Endodermal cell (in vitro differentiated cells): ENCODE measurements at regions not wholly inside any gene's neighbourhood (a gene's known extent, or its start where the extent isn't known, plus 50 kb on each side); places are given as distances from the start of the nearest gene placed in this dataset.

Source experiments
- DNase-seq: peaks from one replicate; pipeline ENCODE4 v3.0.0-alpha.2; 2017
- H3K27ac ChIP-seq: 2 replicates; pipeline ENCODE4 v1.5.1; 2013; ENCODE audit warnings: mild to moderate bottlenecking, low read depth, low read length, moderate library complexity
- H3K27me3 ChIP-seq: 2 replicates; pipeline ENCODE4 v1.6.1; 2013; ENCODE audit warnings: mild to moderate bottlenecking, low read length, moderate library complexity; ENCODE audit not compliant: insufficient read depth, control insufficient read depth, poor library complexity, severe bottlenecking
- H3K36me3 ChIP-seq: 2 replicates; pipeline ENCODE4 v1.7.0; 2013; ENCODE audit warnings: mild to moderate bottlenecking, low read length, moderate library complexity; ENCODE audit not compliant: control insufficient read depth, insufficient read depth
- H3K4me1 ChIP-seq: one replicate; pipeline ENCODE4 v1.7.0; 2013; ENCODE audit warnings: low read length; ENCODE audit not compliant: control insufficient read depth, insufficient read depth
- H3K4me3 ChIP-seq: 2 replicates; pipeline ENCODE4 v1.5.1; 2013; ENCODE audit warnings: mild to moderate bottlenecking, low read length, moderate library complexity
- H3K9ac ChIP-seq: 2 replicates; pipeline ENCODE4 v1.6.1; 2013; ENCODE audit warnings: mild to moderate bottlenecking, low read length, moderate library complexity; ENCODE audit not compliant: poor library complexity, severe bottlenecking; ENCODE audit errors: extremely low read depth
- H3K9me3 ChIP-seq: 2 replicates; pipeline ENCODE4 v1.6.1; 2013; ENCODE audit warnings: mild to moderate bottlenecking, low read length, moderate library complexity; ENCODE audit not compliant: control insufficient read depth
- H3K27ac Mint-ChIP-seq: 2 replicates; pipeline ENCODE4 v1.8.0; 2020; ENCODE audit warnings: mixed read lengths
- H3K27me3 Mint-ChIP-seq: 2 replicates; pipeline ENCODE4 v1.8.0; 2021; ENCODE audit warnings: mild to moderate bottlenecking, mixed read lengths; ENCODE audit not compliant: insufficient read depth
- H3K36me3 Mint-ChIP-seq: 2 replicates; pipeline ENCODE4 v1.8.0; 2020; ENCODE audit warnings: low read depth, mixed read lengths
- H3K4me1 Mint-ChIP-seq: 2 replicates; pipeline ENCODE4 v1.8.0; 2020; ENCODE audit warnings: mixed read lengths
- H3K4me3 Mint-ChIP-seq: 2 replicates; pipeline ENCODE4 v1.8.0; 2020; ENCODE audit warnings: mild to moderate bottlenecking, moderate library complexity, mixed read lengths
- H3K9me3 Mint-ChIP-seq: 2 replicates; pipeline ENCODE4 v1.8.0; 2020; ENCODE audit warnings: mild to moderate bottlenecking, mixed read lengths
- CTCF ChIP-seq: fragments of 200-600 bp; sonication (generic); conservative IDR thresholded peaks from 2 replicates; pipeline ENCODE4 v1.5.0; 2021; ENCODE audit warnings: antibody characterized with exemption, mild to moderate bottlenecking
- WGBS, 2 experiments: methylation state at CpG; one replicate each; pipeline versions ENCODE4 v1.1.5 to v1.1.7; 2013; ENCODE audit warnings: missing lambda C conversion rate in 2 of 2, mixed read lengths in 1 of 2; ENCODE audit not compliant: insufficient coverage in 1 of 2, insufficient read length in 1 of 2; 5-methylcytosine and 5-hydroxymethylcytosine counted together

GRCh38 chr6:78076371-78076770 is 423.5 kb downstream of the MEI4 start:
- H3K27me3 Mint-ChIP-seq, result no peaks in the 10 kb centered on the region
- H3K9me3 Mint-ChIP-seq, result no peaks in the 10 kb centered on the region
- no peak overlapping the region for H3K4me3 ChIP-seq

GRCh38 chr6:78089531-78089930 is 436.7 kb downstream of the MEI4 start:
- Mint-ChIP-seq H3K9me3 (peaks cover 11% of the 10 kb centered on the region), H3K36me3 (no peaks in the 10 kb centered on the region), H3K27ac (no peak overlapping the region), H3K4me3 (no peak overlapping the region), H3K27me3 (no peaks in the 10 kb centered on the region), H3K4me1 (peaks cover 10% of the 10 kb centered on the region)
- Histone ChIP-seq H3K9me3 (peaks cover 20% of the 10 kb centered on the region), H3K4me3 (peak overlapping the region; percentile 59), H3K9ac (no peak overlapping the region), H3K27ac (no peak overlapping the region), H3K27me3 (no peaks in the 10 kb centered on the region), H3K4me1 (peaks cover 3% of the 10 kb centered on the region), H3K36me3 (no peaks in the 10 kb centered on the region)
- no peak for DNase-seq
- 91 to 100% methylated on average over 1 to 2 of the region's 2 CpGs for WGBS, 2 experiments
- no peak for TF ChIP-seq CTCF

More at GRCh38 chr6:78076371-78076770, 423.5 kb downstream of the MEI4 start:
- H3K4me1 ChIP-seq, result no peaks in the 10 kb centered on the region
- WGBS, 2 experiments, result 92 to 95% methylated on average over 4 to 5 of the region's 5 CpGs
- no peak overlapping the region for H3K9ac ChIP-seq
- H3K27me3 ChIP-seq, result no peaks in the 10 kb centered on the region
- Mint-ChIP-seq H3K4me3 (no peak overlapping the region), H3K27ac (no peak overlapping the region), H3K36me3 (no peaks in the 10 kb centered on the region), H3K4me1 (no peaks in the 10 kb centered on the region)
- H3K9me3 ChIP-seq, result no peaks in the 10 kb centered on the region
- no peak for DNase-seq
- no peak for TF ChIP-seq CTCF
- H3K36me3 ChIP-seq, result no peaks in the 10 kb centered on the region
- H3K27ac ChIP-seq, result no peak overlapping the region

DNA sequence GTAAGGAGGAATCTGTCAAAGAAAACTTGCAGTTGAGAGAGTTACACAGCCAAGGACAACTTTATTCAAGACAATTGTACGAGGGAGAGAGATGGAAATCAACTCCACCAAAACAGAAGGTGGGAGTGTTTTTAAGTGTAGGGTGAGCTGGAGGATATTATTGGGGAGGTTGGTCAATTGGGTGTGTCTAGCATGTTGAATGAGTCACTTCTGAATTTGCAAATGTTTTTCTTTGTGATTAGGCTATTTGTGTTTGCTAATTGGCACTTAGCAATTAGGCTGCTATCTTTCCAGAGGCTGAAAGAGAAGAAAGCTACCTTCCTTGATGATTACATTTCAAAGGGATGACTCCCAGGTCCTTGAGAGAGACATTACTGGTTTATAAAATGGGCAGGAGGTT is 441.1 kb downstream of the MEI4 start:
- peak; percentile 48 for DNase-seq
- no peaks in the 10 kb centered on the region for H3K36me3 ChIP-seq
- H3K4me1 Mint-ChIP-seq, result peaks cover 13% of the 10 kb centered on the region
- H3K9me3 ChIP-seq, result peaks cover 22% of the 10 kb centered on the region
- TF ChIP-seq CTCF, result no peak
- no peaks in the 10 kb centered on the region for H3K27me3 Mint-ChIP-seq
- H3K9ac ChIP-seq, result no peak overlapping the region
- no peak overlapping the region for H3K27ac ChIP-seq
- H3K4me3 ChIP-seq, result no peak overlapping the region
- H3K9me3 Mint-ChIP-seq, result peaks cover 6% of the 10 kb centered on the region
- no peak overlapping the region for H3K4me3 Mint-ChIP-seq
- H3K4me1 ChIP-seq, result peaks cover 3% of the 10 kb centered on the region
- H3K27ac Mint-ChIP-seq, result no peak overlapping the region
- H3K36me3 Mint-ChIP-seq, result no peaks in the 10 kb centered on the region
- H3K27me3 ChIP-seq, result no peaks in the 10 kb centered on the region
- WGBS, 2 experiments, result 20 to 63% methylated on average over 1 of the region's 1 CpG
